ENCODE measurements at regions not wholly inside any gene's neighbourhood (a gene's known extent, or its start where the extent isn't known, plus 50 kb on each side); places are given as distances from the start of the nearest gene placed in this dataset.

GRCh38 chr13:106129993-106130392 lies 405.5 kb downstream of the EFNB2 start:
- TF ChIP-seq CTCF (conservative IDR thresholded peaks at IDR 0.05; ENCODE audit: low read length) (no peak), EZH2phosphoT487 (IDR thresholded peaks at IDR 0.05; ENCODE audit: borderline replicate concordance, low read depth, low read length) (no peak)

All from OCI-LY7 (cell line).